MM.1S (cell line): ENCODE measurements at regions not wholly inside any gene's neighbourhood (a gene's known extent, or its start where the extent isn't known, plus 50 kb on each side); places are given as distances from the start of the nearest gene placed in this dataset.

Source experiments
- DNase-seq: peaks from one replicate; pipeline ENCODE4 v3.0.0-alpha.2; 2015
- H2AFZ ChIP-seq: fragments of 300-600 bp; sonication (generic); 2 replicates; pipeline ENCODE4 v1.6.0; 2016; ENCODE audit warnings: antibody characterized with exemption, low read length
- H3F3A ChIP-seq: fragments of 300-600 bp; sonication (generic); 2 replicates; pipeline ENCODE4 v1.6.1; 2016; ENCODE audit warnings: mild to moderate bottlenecking, antibody characterized with exemption, low read length, moderate library complexity, mixed read lengths; ENCODE audit not compliant: insufficient read depth
- H3K27ac ChIP-seq: fragments of 300-600 bp; sonication (generic); 2 replicates; pipeline ENCODE4 v1.5.1; 2016; ENCODE audit warnings: mild to moderate bottlenecking, low read length
- H3K27me3 ChIP-seq: fragments of 300-600 bp; sonication (generic); replicated peaks from 2 replicates; pipeline ENCODE4 v1.6.0; 2016; ENCODE audit warnings: low read length; ENCODE audit not compliant: insufficient read depth
- H3K36me3 ChIP-seq: fragments of 300-600 bp; sonication (generic); replicated peaks from 2 replicates; pipeline ENCODE4 v1.6.1; 2016; ENCODE audit warnings: mild to moderate bottlenecking, low read length, mixed read lengths; ENCODE audit not compliant: insufficient read depth
- H3K4me1 ChIP-seq: fragments of 300-600 bp; sonication (generic); 2 replicates; pipeline ENCODE4 v1.6.1; 2016; ENCODE audit warnings: low read length, mixed read lengths
- H3K4me2 ChIP-seq: fragments of 300-600 bp; sonication (generic); 2 replicates; pipeline ENCODE4 v1.6.0; 2016; ENCODE audit warnings: low read depth, low read length
- H3K4me3 ChIP-seq: fragments of 300-600 bp; sonication (generic); 2 replicates; pipeline ENCODE4 v1.5.1; 2016; ENCODE audit warnings: low read length, mixed read lengths
- H3K79me2 ChIP-seq: fragments of 300-600 bp; sonication (generic); 2 replicates; pipeline ENCODE4 v1.6.1; 2016; ENCODE audit warnings: mixed run types, low read length, mixed read lengths
- H3K9ac ChIP-seq: fragments of 300-600 bp; sonication (generic); 2 replicates; pipeline ENCODE4 v1.6.1; 2016; ENCODE audit warnings: low read length, mixed read lengths
- H3K9me2 ChIP-seq: fragments of 300-600 bp; sonication (generic); replicated peaks from 2 replicates; pipeline ENCODE4 v1.6.1; 2016; ENCODE audit warnings: mild to moderate bottlenecking, low read length, mixed read lengths; ENCODE audit not compliant: insufficient read depth
- H3K9me3 ChIP-seq: fragments of 300-600 bp; sonication (generic); replicated peaks from 2 replicates; pipeline ENCODE4 v1.6.1; 2016; ENCODE audit warnings: mild to moderate bottlenecking, low read length, mixed read lengths; ENCODE audit not compliant: insufficient read depth
- H4K20me1 ChIP-seq: fragments of 300-600 bp; sonication (generic); 2 replicates; pipeline ENCODE4 v1.6.1; 2016; ENCODE audit warnings: mild to moderate bottlenecking, low read length, moderate library complexity, mixed read lengths; ENCODE audit not compliant: insufficient read depth
- CTCF ChIP-seq: fragments of 300-600 bp; sonication (generic); IDR thresholded peaks from 2 replicates; pipeline ENCODE4 v1.5.1; 2016; ENCODE audit warnings: antibody characterized with exemption, low read length, mixed read lengths
- EZH2 ChIP-seq: fragments of 300-600 bp; sonication (generic); optimal IDR thresholded peaks from 2 replicates; pipeline ENCODE3; 2017; ENCODE audit warnings: low read depth, mild to moderate bottlenecking, antibody characterized with exemption, low read length, mixed read lengths
- EZH2phosphoT487 ChIP-seq: fragments of 300-600 bp; sonication (generic); IDR thresholded peaks from 2 replicates; pipeline ENCODE4 v1.6.1; 2018; ENCODE audit warnings: antibody characterized with exemption, low read length

- Histone ChIP-seq H2AFZ (no peak overlapping the region), H3K27ac (no peak overlapping the region), H3K4me3 (no peak overlapping the region), H3F3A (no peaks in the 10 kb centered on the region), H4K20me1 (no peaks in the 10 kb centered on the region), H3K27me3 (no peaks in the 10 kb centered on the region), H3K9ac (no peak overlapping the region), H3K4me1 (no peaks in the 10 kb centered on the region), H3K79me2 (no peaks in the 10 kb centered on the region), H3K9me3 (no peaks in the 10 kb centered on the region), H3K4me2 (no peak overlapping the region), H3K9me2 (no peaks in the 10 kb centered on the region), H3K36me3 (no peaks in the 10 kb centered on the region)
- DNase-seq, result no peak
- no peak for TF ChIP-seq EZH2
- TF ChIP-seq CTCF, result no peak
Measured at GRCh38 chr7:119374436-119374835, 898.5 kb upstream of the KCND2 start.

GRCh38 chr7:119377861-119378260 lies 895.1 kb upstream of the KCND2 start:
- no peaks in the 10 kb centered on the region for H3K9me3 ChIP-seq
- no peaks in the 10 kb centered on the region for H3K79me2 ChIP-seq
- no peaks in the 10 kb centered on the region for H3K4me1 ChIP-seq
- H3K4me3 ChIP-seq, result no peak overlapping the region
- H3K36me3 ChIP-seq, result no peaks in the 10 kb centered on the region
- H3K27ac ChIP-seq, result no peak overlapping the region
- no peak overlapping the region for H2AFZ ChIP-seq
- H4K20me1 ChIP-seq, result no peaks in the 10 kb centered on the region
- DNase-seq, result no peak
- H3K9me2 ChIP-seq, result no peaks in the 10 kb centered on the region
- H3K9ac ChIP-seq, result no peak overlapping the region
- H3K27me3 ChIP-seq, result no peaks in the 10 kb centered on the region
- no peaks in the 10 kb centered on the region for H3F3A ChIP-seq
- TF ChIP-seq EZH2 (no peak), CTCF (no peak)
- no peak overlapping the region for H3K4me2 ChIP-seq

- Histone ChIP-seq H3K79me2 (no peaks in the 10 kb centered on the region), H3K4me1 (no peaks in the 10 kb centered on the region), H3K9me3 (no peaks in the 10 kb centered on the region), H3K27ac (no peak overlapping the region), H3K27me3 (no peaks in the 10 kb centered on the region), H2AFZ (no peak overlapping the region), H3F3A (no peaks in the 10 kb centered on the region), H3K4me3 (no peak overlapping the region), H3K9ac (no peak overlapping the region), H3K9me2 (no peaks in the 10 kb centered on the region), H4K20me1 (no peaks in the 10 kb centered on the region), H3K36me3 (no peaks in the 10 kb centered on the region), H3K4me2 (no peak overlapping the region)
- DNase-seq, result no peak
- no peak for TF ChIP-seq EZH2
- no peak for TF ChIP-seq CTCF
- no peak for TF ChIP-seq EZH2phosphoT487
Measured at GRCh38 chr7:119382726-119383125, 890.2 kb upstream of the KCND2 start.
